ENCODE measurements at regions not wholly inside any gene's neighbourhood (a gene's known extent, or its start where the extent isn't known, plus 50 kb on each side); places are given as distances from the start of the nearest gene placed in this dataset.

DNA sequence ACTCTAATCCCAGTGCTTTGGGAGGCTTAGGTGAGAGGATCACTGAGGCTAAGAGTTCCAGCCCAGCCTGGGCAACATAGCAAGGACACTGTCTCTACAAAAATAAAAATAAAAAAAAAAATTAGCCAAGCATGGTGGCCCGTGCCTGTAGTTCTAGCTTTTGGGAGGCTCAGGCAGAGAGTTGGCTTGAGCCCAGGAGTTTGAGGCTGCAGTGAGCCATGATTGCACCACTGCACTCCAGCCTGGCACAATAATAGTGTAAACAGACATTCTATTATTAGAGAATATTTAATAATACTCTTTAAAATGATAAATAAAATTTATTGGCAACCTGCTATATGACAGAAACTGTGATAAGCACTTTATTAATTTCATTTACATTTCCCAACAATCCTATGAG is 908.9 kb downstream of the TUSC7 start:
- H3K4me3 ChIP-seq (ENCODE audit: low read length), result no peak overlapping the region
- DNase-seq (ENCODE audit: low read depth), result no peak
- TF ChIP-seq, protein P1, sequence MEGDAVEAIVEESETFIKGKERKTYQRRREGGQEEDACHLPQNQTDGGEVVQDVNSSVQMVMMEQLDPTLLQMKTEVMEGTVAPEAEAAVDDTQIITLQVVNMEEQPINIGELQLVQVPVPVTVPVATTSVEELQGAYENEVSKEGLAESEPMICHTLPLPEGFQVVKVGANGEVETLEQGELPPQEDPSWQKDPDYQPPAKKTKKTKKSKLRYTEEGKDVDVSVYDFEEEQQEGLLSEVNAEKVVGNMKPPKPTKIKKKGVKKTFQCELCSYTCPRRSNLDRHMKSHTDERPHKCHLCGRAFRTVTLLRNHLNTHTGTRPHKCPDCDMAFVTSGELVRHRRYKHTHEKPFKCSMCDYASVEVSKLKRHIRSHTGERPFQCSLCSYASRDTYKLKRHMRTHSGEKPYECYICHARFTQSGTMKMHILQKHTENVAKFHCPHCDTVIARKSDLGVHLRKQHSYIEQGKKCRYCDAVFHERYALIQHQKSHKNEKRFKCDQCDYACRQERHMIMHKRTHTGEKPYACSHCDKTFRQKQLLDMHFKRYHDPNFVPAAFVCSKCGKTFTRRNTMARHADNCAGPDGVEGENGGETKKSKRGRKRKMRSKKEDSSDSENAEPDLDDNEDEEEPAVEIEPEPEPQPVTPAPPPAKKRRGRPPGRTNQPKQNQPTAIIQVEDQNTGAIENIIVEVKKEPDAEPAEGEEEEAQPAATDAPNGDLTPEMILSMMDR (conservative IDR thresholded peaks at IDR 0.05; ENCODE audit: low read depth, low read length), result no peak

DNA sequence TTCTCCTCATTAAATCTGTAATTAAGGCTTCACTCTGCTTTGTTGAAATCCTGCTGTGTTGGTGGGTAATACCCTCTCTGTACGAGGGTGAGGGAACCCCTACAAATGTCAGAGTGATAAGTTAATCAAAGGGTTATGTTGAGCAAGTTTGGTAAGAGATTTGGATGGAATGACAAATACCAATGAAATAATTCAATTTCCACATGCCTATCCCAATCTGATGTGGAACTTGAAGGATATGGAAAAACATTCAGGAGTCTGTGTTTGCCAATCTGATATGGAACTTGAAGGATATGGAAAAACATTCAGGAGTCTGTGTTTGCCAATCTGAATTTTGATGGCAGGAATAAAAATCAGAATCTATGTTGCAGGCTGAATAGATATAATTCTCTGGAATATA is 910.2 kb downstream of the TUSC7 start:
- no peak overlapping the region for H3K4me3 ChIP-seq (ENCODE audit: low read length)
- DNase-seq (ENCODE audit: low read depth), result no peak
- TF ChIP-seq, protein P1 (conservative IDR thresholded peaks at IDR 0.05; ENCODE audit: low read depth, low read length), result no peak

DNA sequence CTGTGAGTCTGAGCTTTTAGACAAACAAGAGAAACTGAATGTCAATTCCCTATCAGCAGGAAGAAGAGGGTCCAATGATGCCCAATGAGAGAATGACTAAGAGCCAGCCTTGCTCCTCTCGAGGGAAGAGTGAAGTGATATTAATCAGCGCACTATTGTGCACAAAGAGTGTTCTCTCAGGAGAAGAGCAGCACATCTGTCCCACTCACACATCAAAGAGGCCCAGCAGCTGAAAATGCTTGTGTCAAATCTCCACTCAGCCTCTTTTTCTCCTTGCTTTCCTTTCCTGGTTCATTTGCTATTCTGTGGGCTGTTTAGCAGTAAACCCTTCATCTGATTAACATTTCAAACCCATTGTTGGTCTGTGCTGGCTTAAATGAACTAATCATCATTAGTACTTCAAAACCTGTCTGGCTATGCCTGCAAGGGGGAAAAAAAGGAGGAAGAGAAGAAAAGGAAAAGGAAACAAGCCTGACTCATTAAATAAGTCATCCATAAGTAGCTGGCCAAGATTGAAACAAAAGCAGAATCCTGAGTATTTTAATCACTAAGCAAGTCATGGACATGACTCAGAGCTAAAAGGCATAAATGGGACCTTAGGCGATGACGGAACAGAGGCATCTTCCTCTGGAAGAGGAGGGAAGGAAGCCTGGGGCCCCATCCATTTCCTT is 912.7 kb downstream of the TUSC7 start:
- TF ChIP-seq, protein P1 (conservative IDR thresholded peaks at IDR 0.05; ENCODE audit: low read depth, low read length), result no peak

DNA sequence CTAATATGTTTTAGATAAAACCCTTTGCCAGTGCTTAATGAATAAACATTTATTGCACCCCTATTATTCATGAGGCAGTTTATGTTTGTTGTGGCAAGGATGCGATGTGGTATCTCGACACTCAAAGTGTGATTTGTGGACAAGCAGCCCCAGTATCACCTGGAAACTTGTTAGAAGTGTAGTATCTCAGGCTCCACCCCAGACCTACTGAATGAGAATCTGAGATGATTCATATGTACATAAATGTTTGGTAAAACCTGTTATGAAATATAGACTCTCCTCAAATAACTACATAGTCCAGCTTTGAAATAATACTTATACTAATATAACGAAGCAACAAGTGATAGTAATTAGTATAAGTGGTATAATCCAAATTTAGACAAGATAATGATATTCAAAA is 914.8 kb downstream of the TUSC7 start:
- no peak for DNase-seq (ENCODE audit: low read depth)
- no peak overlapping the region for H3K4me3 ChIP-seq (ENCODE audit: low read length)
- TF ChIP-seq, protein P1 (conservative IDR thresholded peaks at IDR 0.05; ENCODE audit: low read depth, low read length), result no peak

More for the DNA sequence above, 912.7 kb downstream of the TUSC7 start:
- no peak overlapping the region for H3K4me3 ChIP-seq (ENCODE audit: low read length)
- DNase-seq (ENCODE audit: low read depth), result peak; percentile 77

DNA sequence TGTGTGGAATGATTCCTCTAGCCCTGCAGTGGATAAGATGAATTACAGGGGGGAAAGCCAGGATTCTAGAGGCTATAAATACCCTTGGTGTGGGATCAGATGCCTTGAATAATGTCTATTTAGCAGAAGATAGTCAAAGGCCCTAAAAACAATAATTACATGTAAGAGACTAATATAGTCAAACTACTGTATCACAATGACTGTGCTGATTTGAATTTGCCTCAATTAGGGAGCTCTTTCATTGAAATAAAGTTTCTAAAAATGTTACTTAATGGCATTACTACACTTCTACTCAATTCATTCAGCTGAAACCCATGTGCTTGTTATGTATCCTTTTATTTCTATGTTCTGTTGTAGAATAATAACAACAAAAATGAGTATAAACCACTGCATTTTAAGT is 915.6 kb downstream of the TUSC7 start:
- no peak for DNase-seq (ENCODE audit: low read depth)
- H3K4me3 ChIP-seq (ENCODE audit: low read length), result no peak overlapping the region
- TF ChIP-seq, protein P1 (conservative IDR thresholded peaks at IDR 0.05; ENCODE audit: low read depth, low read length), result no peak

DNA sequence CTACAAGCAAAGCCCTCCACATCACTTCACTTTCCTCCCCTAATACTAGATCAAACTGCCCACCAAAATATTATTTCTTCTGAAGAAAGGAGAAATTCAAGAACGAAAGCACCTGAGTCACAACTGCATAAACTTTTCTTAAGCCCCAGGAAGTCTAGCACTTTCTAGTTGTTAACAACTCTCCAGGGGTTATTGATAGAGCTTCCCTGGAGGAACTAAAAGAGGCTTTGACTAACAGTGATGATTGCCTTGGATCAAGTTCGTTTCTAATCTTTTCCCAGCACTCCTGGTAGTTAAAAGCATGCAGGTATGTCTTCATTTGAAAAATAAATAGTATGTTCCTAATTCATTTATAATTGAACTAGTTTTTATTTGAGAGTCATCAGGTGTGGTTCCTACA is 917.0 kb downstream of the TUSC7 start:
- H3K4me3 ChIP-seq (ENCODE audit: low read length), result no peak overlapping the region
- TF ChIP-seq, protein P1 (conservative IDR thresholded peaks at IDR 0.05; ENCODE audit: low read depth, low read length), result no peak

DNA sequence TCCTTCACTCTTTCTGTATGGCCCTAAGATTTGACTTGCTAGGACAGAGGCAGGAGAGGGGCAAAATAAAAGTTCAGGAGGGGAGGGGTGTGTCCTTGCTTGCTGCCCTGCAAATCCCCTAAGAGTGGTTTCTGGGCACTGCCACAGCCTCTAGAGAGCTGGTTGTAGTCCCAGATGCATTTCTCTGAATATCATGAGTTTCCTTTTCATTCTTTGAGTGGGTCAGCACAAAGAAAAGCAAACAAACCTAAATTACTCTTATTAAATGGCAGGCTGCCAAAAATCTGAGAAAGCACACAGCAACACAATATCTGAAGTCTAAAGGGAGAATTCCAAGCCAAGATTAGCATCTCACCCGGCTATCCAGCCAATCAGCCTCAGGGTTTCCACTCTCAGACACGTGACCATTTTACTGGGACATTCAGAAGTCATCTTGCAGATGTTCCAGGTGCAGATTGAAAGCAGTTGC is 919.3 kb downstream of the TUSC7 start:
- TF ChIP-seq, protein P1 (conservative IDR thresholded peaks at IDR 0.05; ENCODE audit: low read depth, low read length), result no peak
- DNase-seq (ENCODE audit: low read depth), result peak; percentile 56
- H3K4me3 ChIP-seq (ENCODE audit: low read length), result no peak overlapping the region

More for the DNA sequence above, 917.0 kb downstream of the TUSC7 start:
- no peak for DNase-seq (ENCODE audit: low read depth)
